ENCODE measurements at regions not wholly inside any gene's neighbourhood (a gene's known extent, or its start where the extent isn't known, plus 50 kb on each side); places are given as distances from the start of the nearest gene placed in this dataset.

DNA sequence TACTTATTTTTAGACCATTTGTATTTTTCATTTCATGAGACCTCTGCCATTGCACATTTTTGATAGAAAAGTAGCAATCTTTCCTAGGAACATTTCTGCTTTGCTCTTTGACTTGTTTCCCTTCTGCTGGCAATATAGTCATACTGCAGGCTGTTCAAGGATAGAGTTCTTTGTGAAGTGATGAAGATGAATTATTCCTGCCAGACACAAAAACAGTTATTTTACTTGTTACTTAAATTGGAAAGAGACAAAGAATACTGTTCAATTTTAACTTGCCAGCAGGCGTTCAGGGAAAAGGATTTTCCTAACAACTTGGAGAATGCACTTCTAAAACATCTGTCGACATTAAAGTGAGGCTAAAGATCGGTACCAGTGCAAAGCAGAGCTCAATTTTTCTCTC, 251.7 kb upstream of the ACTBL2 start:
- TF ChIP-seq, protein P1, sequence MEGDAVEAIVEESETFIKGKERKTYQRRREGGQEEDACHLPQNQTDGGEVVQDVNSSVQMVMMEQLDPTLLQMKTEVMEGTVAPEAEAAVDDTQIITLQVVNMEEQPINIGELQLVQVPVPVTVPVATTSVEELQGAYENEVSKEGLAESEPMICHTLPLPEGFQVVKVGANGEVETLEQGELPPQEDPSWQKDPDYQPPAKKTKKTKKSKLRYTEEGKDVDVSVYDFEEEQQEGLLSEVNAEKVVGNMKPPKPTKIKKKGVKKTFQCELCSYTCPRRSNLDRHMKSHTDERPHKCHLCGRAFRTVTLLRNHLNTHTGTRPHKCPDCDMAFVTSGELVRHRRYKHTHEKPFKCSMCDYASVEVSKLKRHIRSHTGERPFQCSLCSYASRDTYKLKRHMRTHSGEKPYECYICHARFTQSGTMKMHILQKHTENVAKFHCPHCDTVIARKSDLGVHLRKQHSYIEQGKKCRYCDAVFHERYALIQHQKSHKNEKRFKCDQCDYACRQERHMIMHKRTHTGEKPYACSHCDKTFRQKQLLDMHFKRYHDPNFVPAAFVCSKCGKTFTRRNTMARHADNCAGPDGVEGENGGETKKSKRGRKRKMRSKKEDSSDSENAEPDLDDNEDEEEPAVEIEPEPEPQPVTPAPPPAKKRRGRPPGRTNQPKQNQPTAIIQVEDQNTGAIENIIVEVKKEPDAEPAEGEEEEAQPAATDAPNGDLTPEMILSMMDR (IDR thresholded peaks at IDR 0.05; ENCODE audit: extremely low read depth, missing control alignments), result no peak
- no peak for DNase-seq (ENCODE audit: low spot score)

DNA sequence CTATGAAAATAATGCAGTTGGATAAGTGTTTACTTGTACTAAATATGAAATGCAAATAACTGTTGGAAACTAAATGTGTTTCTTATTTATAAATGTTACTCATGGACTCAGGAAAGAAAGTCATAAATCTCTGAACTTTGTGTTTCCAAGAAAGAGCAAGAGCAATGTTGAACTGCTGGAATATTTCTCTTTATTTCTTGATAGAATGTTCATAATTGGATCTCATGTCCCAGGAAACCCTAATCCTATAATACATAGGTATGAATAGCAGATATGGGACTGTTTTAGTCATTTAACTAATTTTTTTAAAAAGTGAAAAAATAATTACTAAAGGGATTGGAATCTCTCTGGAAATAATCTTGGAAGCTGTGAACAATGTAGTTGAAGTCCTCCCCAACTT, 245.0 kb upstream of the ACTBL2 start:
- DNase-seq (ENCODE audit: low spot score), result no peak
- TF ChIP-seq, protein P1 (IDR thresholded peaks at IDR 0.05; ENCODE audit: extremely low read depth, missing control alignments), result no peak

DNA sequence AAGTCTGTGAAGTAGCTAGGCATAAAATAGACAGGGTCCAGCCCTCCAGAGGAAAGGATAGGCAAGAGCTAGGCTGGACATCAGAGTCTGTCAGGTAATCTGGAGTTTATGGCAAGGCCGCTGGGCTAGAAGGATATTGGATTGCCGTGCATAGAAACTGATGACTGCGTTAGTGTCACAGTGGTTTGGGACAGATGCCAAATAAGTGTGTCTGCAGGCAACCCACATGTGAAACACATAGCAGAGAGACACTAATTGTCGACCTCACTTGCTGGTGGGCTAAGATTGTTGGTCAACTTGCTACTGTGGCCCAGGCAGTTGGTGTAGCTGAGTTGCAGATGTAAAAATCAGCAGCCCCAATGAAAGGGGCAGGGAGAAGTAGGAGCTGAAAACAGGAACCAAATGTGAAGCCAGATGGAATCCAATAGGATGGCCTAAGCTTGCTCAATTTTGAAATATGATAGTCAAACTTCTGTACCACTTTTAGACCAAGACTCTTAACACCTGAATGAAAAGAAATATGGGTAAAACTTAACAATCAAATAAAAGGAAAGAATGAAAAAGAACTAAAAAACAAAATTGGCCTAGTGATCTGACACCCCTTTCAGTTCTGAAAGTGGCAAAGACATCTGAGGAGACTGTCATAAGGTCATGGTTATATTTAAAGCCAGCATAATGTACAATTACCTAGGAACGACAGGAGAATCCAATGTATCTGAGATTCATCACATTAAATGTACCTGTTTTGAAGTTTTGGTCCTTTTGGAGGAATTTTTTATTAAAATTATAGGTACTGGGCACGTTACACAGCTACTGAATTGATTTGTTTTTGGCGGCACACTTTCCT, 243.3 kb upstream of the ACTBL2 start:
- DNase-seq (ENCODE audit: low spot score), result no peak
- TF ChIP-seq, protein P1 (IDR thresholded peaks at IDR 0.05; ENCODE audit: extremely low read depth, missing control alignments), result no peak

DNA sequence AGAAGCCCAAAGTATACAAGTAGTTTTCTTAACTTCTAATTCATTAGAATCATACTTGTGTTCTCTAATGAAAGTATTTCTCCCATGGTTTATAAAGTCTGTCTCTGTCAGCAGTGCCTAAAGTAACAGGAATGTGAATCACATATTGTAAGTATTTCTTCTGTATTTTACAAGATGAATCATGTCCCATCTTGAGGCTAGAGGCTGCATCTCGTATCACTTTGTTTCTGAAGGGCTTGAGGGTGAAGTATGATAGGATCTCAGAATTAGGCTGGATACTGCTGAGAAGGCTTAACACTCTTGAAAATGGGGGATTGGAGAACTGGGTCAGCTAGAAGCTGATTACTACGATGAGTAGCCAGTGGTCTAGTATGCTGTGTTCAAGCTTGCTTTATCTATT, 242.2 kb upstream of the ACTBL2 start:
- no peak for DNase-seq (ENCODE audit: low spot score)
- TF ChIP-seq, protein P1 (IDR thresholded peaks at IDR 0.05; ENCODE audit: extremely low read depth, missing control alignments), result no peak

GRCh38 chr5:57721226-57721625, 238.6 kb upstream of the ACTBL2 start:
- TF ChIP-seq, protein P1 (IDR thresholded peaks at IDR 0.05; ENCODE audit: extremely low read depth, missing control alignments), result no peak

DNA sequence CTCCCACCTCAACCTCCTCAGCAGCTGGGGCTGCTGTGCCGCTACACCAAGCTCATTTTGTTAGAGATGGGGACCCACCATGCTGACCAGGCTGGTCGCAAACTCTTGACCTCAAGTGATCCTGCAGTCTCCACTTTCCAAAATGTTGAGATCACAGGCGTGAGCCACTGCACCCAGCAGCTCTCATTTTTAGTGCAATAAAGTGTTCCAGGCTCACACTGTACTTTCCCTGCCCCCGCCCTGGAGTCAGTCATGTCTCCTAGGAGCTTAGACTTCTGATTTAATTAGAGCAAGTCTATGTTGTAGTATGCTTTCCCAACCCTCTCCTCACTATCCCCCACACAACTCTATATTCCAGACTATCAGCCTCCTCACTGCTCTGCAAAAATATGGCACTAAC, 238.0 kb upstream of the ACTBL2 start:
- TF ChIP-seq, protein P1 (IDR thresholded peaks at IDR 0.05; ENCODE audit: extremely low read depth, missing control alignments), result no peak
- no peak for DNase-seq (ENCODE audit: low spot score)

More at GRCh38 chr5:57721226-57721625, 238.6 kb upstream of the ACTBL2 start:
- DNase-seq (ENCODE audit: low spot score), result no peak

DNA sequence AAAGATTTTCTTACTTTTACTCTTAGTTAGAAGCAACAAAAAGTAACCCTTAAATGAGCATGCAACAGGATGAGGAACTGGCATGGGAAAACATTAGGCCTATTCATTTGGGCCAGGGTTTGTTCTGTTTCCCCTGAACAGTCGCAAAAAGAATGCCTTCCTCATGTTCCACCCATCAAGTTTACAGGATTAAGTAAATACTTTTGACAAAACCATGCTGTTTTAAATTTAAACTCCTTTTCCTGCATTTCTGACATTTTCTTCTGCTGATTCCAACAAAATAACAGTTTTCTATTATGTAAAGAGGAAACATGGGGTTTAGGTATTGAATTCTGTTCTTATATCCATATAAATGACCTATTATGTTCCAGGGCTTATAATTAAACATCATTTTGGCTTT, 236.6 kb upstream of the ACTBL2 start:
- TF ChIP-seq, protein P1 (IDR thresholded peaks at IDR 0.05; ENCODE audit: extremely low read depth, missing control alignments), result no peak
- no peak for DNase-seq (ENCODE audit: low spot score)

All from GM20000 (cell line).